NT2/D1 (cell line): ENCODE measurements at regions not wholly inside any gene's neighbourhood (a gene's known extent, or its start where the extent isn't known, plus 50 kb on each side); places are given as distances from the start of the nearest gene placed in this dataset.
A peak's percentile ranks its signal among the peaks of the same experiment; 100 is the strongest.

Experiments used
- DNase-seq: peaks from one replicate; pipeline ENCODE4 v3.0.0-alpha.2; 2011; ENCODE audit warnings: low read depth, low spot score
- H3K27me3 ChIP-seq: 2 replicates; pipeline ENCODE4 v1.6.0; 2011; ENCODE audit warnings: mild to moderate bottlenecking; ENCODE audit not compliant: insufficient read length, insufficient read depth
- H3K36me3 ChIP-seq: 2 replicates; pipeline ENCODE4 v1.6.1; 2011; ENCODE audit warnings: mild to moderate bottlenecking, low read length, mixed read lengths; ENCODE audit not compliant: insufficient read depth, insufficient read length
- H3K4me1 ChIP-seq: 2 replicates; pipeline ENCODE4 v1.5.1; 2011; ENCODE audit not compliant: insufficient read depth, insufficient read length
- H3K4me3 ChIP-seq: 2 replicates; pipeline ENCODE4 v1.5.1; 2011; ENCODE audit warnings: low read depth; ENCODE audit not compliant: insufficient read length
- H3K9ac ChIP-seq: 2 replicates; pipeline ENCODE4 v1.6.0; 2011; ENCODE audit warnings: low read depth; ENCODE audit not compliant: insufficient read length
- H3K9me3 ChIP-seq: 2 replicates; pipeline ENCODE4 v1.5.1; 2011; ENCODE audit warnings: mild to moderate bottlenecking, low read length; ENCODE audit not compliant: insufficient read depth
- SUZ12 ChIP-seq: IDR thresholded peaks from 2 replicates; pipeline ENCODE4 v1.6.1; 2011; ENCODE audit not compliant: insufficient read length, insufficient read depth; ENCODE audit errors: extremely low read depth
- YY1 ChIP-seq: IDR thresholded peaks from 2 replicates; pipeline ENCODE4 v1.6.1; 2011; ENCODE audit not compliant: insufficient read length, insufficient read depth
- ZNF274 ChIP-seq: IDR thresholded peaks from 2 replicates; pipeline ENCODE4 v1.6.1; 2011; ENCODE audit warnings: mild to moderate bottlenecking, low read depth, low read length

DNA sequence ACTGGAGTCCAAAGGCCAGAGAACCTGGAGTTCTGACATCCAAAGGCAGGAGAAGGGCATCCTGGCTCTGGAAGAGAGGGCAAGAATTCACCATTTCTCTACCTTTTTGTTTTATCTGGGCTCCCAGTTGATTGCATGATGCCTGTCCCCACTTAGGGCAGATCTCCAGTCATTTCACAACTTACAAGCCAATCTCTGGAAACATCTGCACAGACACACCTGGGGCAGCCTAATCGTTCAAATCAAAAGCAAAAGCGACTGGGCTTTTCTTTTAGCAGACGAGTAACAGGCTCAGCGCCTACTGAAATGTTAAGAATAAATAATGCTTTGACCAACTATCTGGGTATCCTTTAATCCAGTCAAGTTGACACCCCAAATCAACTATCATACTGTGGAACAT, 136.0 kb upstream of the NPY2R start:
- no peak for DNase-seq
- Histone ChIP-seq H3K9me3 (no peaks in the 10 kb centered on the region), H3K4me1 (no peaks in the 10 kb centered on the region), H3K9ac (no peak overlapping the region), H3K27me3 (no peaks in the 10 kb centered on the region), H3K4me3 (no peak overlapping the region), H3K36me3 (no peaks in the 10 kb centered on the region)
- no peak for TF ChIP-seq SUZ12
- TF ChIP-seq ZNF274 = no peak
- no peak for TF ChIP-seq YY1

DNA sequence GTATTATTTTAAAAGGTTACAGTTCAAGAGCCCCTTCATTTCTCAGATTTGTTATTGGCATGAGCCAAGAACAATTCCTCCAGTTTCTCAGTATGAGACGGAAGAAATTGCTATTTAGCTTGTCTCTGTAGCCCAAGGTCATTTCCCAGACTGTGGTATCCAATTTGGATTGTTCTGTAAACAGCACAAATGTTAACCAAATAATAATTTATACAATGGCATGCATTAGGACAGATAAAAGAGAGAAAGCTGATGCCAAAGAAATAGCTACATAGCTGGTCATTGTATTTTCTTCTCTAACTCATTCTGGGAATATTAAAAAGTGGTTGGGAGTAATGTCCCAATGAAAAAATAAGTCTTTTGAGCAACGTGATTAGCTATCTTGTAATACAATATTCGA, 134.6 kb upstream of the NPY2R start:
- Histone ChIP-seq H3K27me3 (no peaks in the 10 kb centered on the region), H3K4me3 (no peak overlapping the region), H3K4me1 (no peaks in the 10 kb centered on the region), H3K36me3 (no peaks in the 10 kb centered on the region), H3K9me3 (peaks cover 3% of the 10 kb centered on the region; the same call in 1 of the 2 replicates), H3K9ac (no peak overlapping the region)
- no peak for DNase-seq
- TF ChIP-seq YY1 (no peak), SUZ12 (no peak)

DNA sequence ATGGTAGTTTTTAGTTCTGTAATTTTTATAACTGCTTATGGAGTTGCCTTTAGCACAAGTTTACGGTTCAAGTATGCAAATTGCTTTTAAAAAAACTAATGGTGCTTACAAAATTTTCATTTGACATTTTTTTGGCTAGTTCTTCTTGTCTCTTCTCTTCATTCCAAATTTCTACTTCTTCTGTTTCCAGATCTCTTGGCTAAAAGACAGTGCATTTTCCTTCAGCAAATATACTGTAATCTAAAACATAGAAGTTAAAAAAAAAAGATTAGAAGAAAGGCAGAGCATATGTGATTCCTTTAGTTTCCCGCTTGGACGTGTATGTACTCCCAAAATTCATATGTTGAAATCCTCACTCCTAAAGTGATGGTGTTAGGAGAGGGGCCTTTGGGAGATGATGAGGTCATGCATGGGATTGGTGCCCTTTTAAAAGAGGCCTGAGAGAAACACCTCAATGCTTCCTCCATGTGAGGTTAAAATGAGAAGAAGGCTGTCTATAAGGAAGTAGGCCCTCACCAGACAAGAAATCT, 132.1 kb upstream of the NPY2R start:
- no peak overlapping the region for H3K4me3 ChIP-seq
- no peaks in the 10 kb centered on the region for H3K27me3 ChIP-seq
- H3K9me3 ChIP-seq = peaks cover 3% of the 10 kb centered on the region; the same call in 1 of the 2 replicates
- TF ChIP-seq YY1 (no peak), SUZ12 (no peak), ZNF274 (no peak)
- no peak overlapping the region for H3K9ac ChIP-seq
- no peak for DNase-seq
- H3K4me1 ChIP-seq = no peaks in the 10 kb centered on the region
- no peaks in the 10 kb centered on the region for H3K36me3 ChIP-seq

DNA sequence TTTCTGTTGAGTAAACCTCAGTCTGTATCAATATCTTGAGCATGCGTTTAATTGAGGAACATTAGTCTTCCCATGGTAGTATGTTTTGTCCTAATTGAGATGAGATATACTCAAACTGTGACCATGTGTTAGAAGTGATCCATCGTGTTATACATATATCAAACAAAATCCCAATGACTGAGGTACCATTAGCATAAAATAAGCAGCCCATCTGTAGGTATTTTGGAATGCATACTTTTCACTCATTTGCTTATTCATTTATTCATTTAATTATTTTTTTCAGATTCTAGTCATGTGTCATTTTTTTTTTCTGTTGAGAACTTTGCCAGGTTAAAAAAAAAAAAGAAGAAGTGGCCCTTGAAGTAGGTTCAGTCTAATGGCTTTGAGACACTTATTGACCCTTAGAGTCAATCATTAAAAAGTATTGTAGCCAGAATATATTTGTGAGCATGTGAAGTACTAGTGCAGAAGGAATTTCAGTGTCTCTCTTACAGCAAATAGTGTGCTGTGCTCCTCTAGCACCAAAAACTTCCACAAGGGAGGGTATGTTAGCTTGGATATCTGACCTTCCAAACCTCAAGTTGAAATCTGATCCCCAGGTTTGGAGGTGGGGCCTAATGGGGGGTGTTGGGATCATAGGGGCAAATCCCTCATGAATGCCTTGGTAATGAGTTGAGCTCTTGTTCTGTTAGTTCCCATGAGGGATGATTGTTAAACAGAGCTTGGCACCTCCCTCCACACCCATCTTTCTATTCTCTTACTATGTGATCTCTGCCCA, 130.8 kb upstream of the NPY2R start:
- DNase-seq = peak; percentile 3
- TF ChIP-seq ZNF274 (no peak), SUZ12 (no peak), YY1 (no peak)
- H3K36me3 ChIP-seq = no peaks in the 10 kb centered on the region
- H3K4me3 ChIP-seq = no peak overlapping the region
- no peaks in the 10 kb centered on the region for H3K4me1 ChIP-seq
- H3K9me3 ChIP-seq = peaks cover 3% of the 10 kb centered on the region; the same call in 1 of the 2 replicates
- no peaks in the 10 kb centered on the region for H3K27me3 ChIP-seq
- no peak overlapping the region for H3K9ac ChIP-seq

DNA sequence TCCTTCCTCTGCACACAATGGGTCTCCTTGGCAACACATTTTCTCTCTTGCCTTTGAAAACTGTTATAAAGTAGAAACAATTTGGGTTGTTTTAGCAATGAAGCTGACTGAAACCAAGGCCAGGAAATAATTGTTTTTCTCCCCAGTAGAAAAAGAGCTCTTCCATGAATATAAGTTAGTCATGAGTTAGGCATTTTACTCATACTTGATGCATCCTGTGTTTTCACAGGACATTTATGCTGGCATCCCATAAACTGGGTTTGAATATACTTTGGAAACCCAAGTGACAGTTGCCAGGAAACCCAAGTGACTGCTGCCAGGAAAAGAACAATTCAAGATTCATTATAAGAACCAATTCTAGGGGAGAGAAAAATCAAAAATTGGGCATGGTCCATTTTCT, 128.6 kb upstream of the NPY2R start:
- H3K9me3 ChIP-seq = peaks cover 3% of the 10 kb centered on the region; the same call in 1 of the 2 replicates
- TF ChIP-seq ZNF274 (no peak), SUZ12 (no peak), YY1 (no peak)
- no peaks in the 10 kb centered on the region for H3K27me3 ChIP-seq
- H3K4me1 ChIP-seq = no peaks in the 10 kb centered on the region
- H3K36me3 ChIP-seq = no peaks in the 10 kb centered on the region
- no peak overlapping the region for H3K4me3 ChIP-seq
- no peak overlapping the region for H3K9ac ChIP-seq
- no peak for DNase-seq

DNA sequence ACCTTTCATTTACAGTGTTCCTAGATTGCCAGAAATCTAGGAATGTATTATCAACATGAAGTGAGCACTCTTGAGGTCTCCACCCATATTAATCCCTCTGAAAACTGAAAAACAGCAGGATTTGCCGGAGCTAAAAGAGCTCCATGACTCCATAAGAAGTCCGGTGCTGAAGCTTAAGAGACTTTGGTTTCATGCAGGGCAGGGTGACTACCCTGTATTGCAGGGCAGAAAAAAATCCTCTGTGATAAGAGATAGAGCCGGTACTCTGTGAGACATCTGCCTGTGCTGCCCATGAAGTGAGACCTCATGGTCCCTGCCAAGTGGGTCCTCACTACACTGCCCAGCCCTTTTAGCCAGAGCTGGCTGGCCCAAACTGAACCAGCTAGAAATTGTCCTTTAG, 127.2 kb upstream of the NPY2R start:
- no peaks in the 10 kb centered on the region for H3K27me3 ChIP-seq
- TF ChIP-seq ZNF274 = no peak
- H3K36me3 ChIP-seq = no peaks in the 10 kb centered on the region
- H3K9ac ChIP-seq = no peak overlapping the region
- H3K4me3 ChIP-seq = no peak overlapping the region
- peaks cover 3% of the 10 kb centered on the region; the same call in 1 of the 2 replicates for H3K9me3 ChIP-seq
- no peaks in the 10 kb centered on the region for H3K4me1 ChIP-seq
- no peak for DNase-seq

DNA sequence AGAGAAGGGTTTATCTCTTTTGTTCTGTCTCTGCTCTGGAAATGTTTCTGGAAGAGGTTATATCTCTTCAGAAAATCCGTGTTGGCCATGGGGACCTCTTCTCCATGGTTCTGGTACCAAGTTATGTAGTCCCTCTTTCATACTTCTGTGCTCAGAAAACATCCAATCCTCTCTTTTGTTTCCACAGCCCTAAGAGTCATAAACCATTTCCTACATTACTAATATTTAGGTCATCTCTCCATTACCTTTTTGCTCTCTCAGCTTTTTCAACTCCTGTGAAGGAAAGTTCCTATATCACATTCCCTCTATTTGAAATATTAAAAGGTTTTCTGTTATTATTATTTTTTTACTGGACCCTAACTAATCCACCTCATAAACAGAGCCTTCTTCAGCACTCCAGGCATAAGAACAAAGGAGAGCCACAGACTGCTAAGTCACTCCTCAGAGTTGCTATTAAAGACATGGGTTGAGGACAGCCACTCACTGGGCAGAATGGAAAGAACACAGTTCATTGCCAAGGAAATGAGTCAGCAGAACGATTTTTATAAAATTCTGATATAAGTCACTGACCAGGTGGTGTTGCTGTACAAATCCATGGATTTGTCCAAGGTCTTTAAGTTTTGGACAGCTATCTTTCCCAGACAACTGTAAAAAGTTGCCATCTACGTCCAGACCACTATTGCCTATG, 122.4 kb upstream of the NPY2R start:
- no peak for DNase-seq
- Histone ChIP-seq H3K4me3 (no peak overlapping the region), H3K9ac (no peak overlapping the region), H3K9me3 (no peaks in the 10 kb centered on the region), H3K4me1 (no peaks in the 10 kb centered on the region), H3K36me3 (no peaks in the 10 kb centered on the region), H3K27me3 (no peaks in the 10 kb centered on the region)
- no peak for TF ChIP-seq SUZ12
- TF ChIP-seq ZNF274 = no peak
- TF ChIP-seq YY1 = no peak
